Progenitor cell of endocrine pancreas (in vitro differentiated cells): ENCODE measurements at regions not wholly inside any gene's neighbourhood (a gene's known extent, or its start where the extent isn't known, plus 50 kb on each side); places are given as distances from the start of the nearest gene placed in this dataset.

ENCODE experiments used
- DNase-seq: peaks from one replicate; pipeline ENCODE4 v3.0.0; 2021; ENCODE audit warnings: low spot score; ENCODE audit not compliant: unreplicated experiment
- H3K27ac Mint-ChIP-seq: 2 replicates; pipeline ENCODE4 v1.8.0; 2021; ENCODE audit warnings: mild to moderate bottlenecking, moderate library complexity, mixed read lengths
- H3K27me3 Mint-ChIP-seq: 2 replicates; pipeline ENCODE4 v1.8.0; 2021; ENCODE audit warnings: mixed read lengths
- H3K36me3 Mint-ChIP-seq: 2 replicates; pipeline ENCODE4 v1.8.0; 2022; ENCODE audit warnings: mixed read lengths; ENCODE audit not compliant: insufficient read depth
- H3K4me1 Mint-ChIP-seq: 2 replicates; pipeline ENCODE4 v1.8.0; 2021; ENCODE audit warnings: low read depth, mixed read lengths
- H3K4me3 Mint-ChIP-seq: 2 replicates; pipeline ENCODE4 v1.8.0; 2021; ENCODE audit warnings: low read depth, mild to moderate bottlenecking, moderate library complexity, mixed read lengths
- H3K9me3 Mint-ChIP-seq: 2 replicates; pipeline ENCODE4 v1.8.0; 2021; ENCODE audit warnings: low read depth, mixed read lengths
- CTCF ChIP-seq: fragments of 200-600 bp; sonication (generic); IDR thresholded peaks from one replicate; pipeline ENCODE4 v1.5.0; 2021; ENCODE audit warnings: antibody characterized with exemption, mild to moderate bottlenecking; ENCODE audit not compliant: unreplicated experiment

- DNase-seq = no peak
- no peaks in the 10 kb centered on the region for H3K4me1 Mint-ChIP-seq
- no peak overlapping the region for H3K4me3 Mint-ChIP-seq
- TF ChIP-seq CTCF = no peak
- peaks cover 3% of the 10 kb centered on the region for H3K9me3 Mint-ChIP-seq
- H3K27ac Mint-ChIP-seq = no peak overlapping the region
- no peaks in the 10 kb centered on the region for H3K27me3 Mint-ChIP-seq
- no peaks in the 10 kb centered on the region for H3K36me3 Mint-ChIP-seq
Measured at GRCh38 chr12:92418381-92418780, 272.7 kb upstream of the BTG1 start.

- no peaks in the 10 kb centered on the region for H3K27me3 Mint-ChIP-seq
- no peak for DNase-seq
- H3K4me3 Mint-ChIP-seq = no peak overlapping the region
- H3K36me3 Mint-ChIP-seq = no peaks in the 10 kb centered on the region
- no peaks in the 10 kb centered on the region for H3K4me1 Mint-ChIP-seq
- peaks cover 3% of the 10 kb centered on the region for H3K9me3 Mint-ChIP-seq
- H3K27ac Mint-ChIP-seq = no peak overlapping the region
- no peak for TF ChIP-seq CTCF
Measured at GRCh38 chr12:92417373-92417772, 271.7 kb upstream of the BTG1 start.

GRCh38 chr12:92416385-92416812 is 270.8 kb upstream of the BTG1 start:
- H3K36me3 Mint-ChIP-seq = no peaks in the 10 kb centered on the region
- DNase-seq = no peak
- no peak for TF ChIP-seq CTCF
- no peak overlapping the region for H3K27ac Mint-ChIP-seq
- H3K4me3 Mint-ChIP-seq = no peak overlapping the region
- no peaks in the 10 kb centered on the region for H3K27me3 Mint-ChIP-seq
- no peaks in the 10 kb centered on the region for H3K4me1 Mint-ChIP-seq
- H3K9me3 Mint-ChIP-seq = peaks cover 3% of the 10 kb centered on the region

GRCh38 chr12:92414170-92415070 is 268.8 kb upstream of the BTG1 start:
- Mint-ChIP-seq H3K9me3 (no peaks in the 10 kb centered on the region), H3K36me3 (no peaks in the 10 kb centered on the region), H3K27ac (no peak overlapping the region), H3K4me3 (no peak overlapping the region), H3K27me3 (no peaks in the 10 kb centered on the region), H3K4me1 (no peaks in the 10 kb centered on the region)
- no peak for TF ChIP-seq CTCF
- DNase-seq = no peak

- Mint-ChIP-seq H3K9me3 (peaks cover 4% of the 10 kb centered on the region), H3K27me3 (no peaks in the 10 kb centered on the region), H3K27ac (no peak overlapping the region), H3K4me3 (no peak overlapping the region), H3K4me1 (peaks cover 1% of the 10 kb centered on the region), H3K36me3 (no peaks in the 10 kb centered on the region)
- no peak for DNase-seq
- no peak for TF ChIP-seq CTCF
Measured at GRCh38 chr12:92413286-92413685, 267.6 kb upstream of the BTG1 start.
